Fibroblast of lung (primary cell): ENCODE measurements at regions not wholly inside any gene's neighbourhood (a gene's known extent, or its start where the extent isn't known, plus 50 kb on each side); places are given as distances from the start of the nearest gene placed in this dataset.

Source experiments
- DNase-seq, 2 donors: peaks; one replicate each; pipeline versions ENCODE4 v3.0.0 to v3.0.0-alpha.2; 2010; ENCODE audit warnings: low read depth in 2 of 2
- H2AFZ ChIP-seq: 2 replicates; pipeline ENCODE4 v1.5.1; 2012; ENCODE audit warnings: low read length, control low read depth, inconsistent platforms
- H3K27ac ChIP-seq: 2 replicates; pipeline ENCODE4 v1.5.1; 2011; ENCODE audit warnings: low read length, control low read depth; ENCODE audit not compliant: insufficient read depth
- H3K27me3 ChIP-seq: 2 replicates; pipeline ENCODE4 v1.5.1; 2011; ENCODE audit warnings: mild to moderate bottlenecking, low read length; ENCODE audit not compliant: control insufficient read depth, insufficient read depth
- H3K36me3 ChIP-seq: 2 replicates; pipeline ENCODE4 v1.5.1; 2011; ENCODE audit warnings: low read length; ENCODE audit not compliant: control insufficient read depth, insufficient read depth
- H3K4me1 ChIP-seq: 2 replicates; pipeline ENCODE4 v1.5.1; 2011; ENCODE audit warnings: low read length; ENCODE audit not compliant: control insufficient read depth, insufficient read depth; ENCODE audit errors: extremely low read depth
- H3K4me2 ChIP-seq: 2 replicates; pipeline ENCODE4 v1.5.1; 2011; ENCODE audit warnings: low read length, control low read depth; ENCODE audit not compliant: insufficient read depth; ENCODE audit errors: extremely low read depth
- H3K4me3 ChIP-seq, 4 experiments: fragments of 200-600 bp in 1 of 4; sonication (generic) in 1 of 4; replicated peaks in 1 of 4; 2 replicates each; pipeline ENCODE4 v1.5.1; 2011 to 2016; ENCODE audit warnings: low read length in 4 of 4, low read depth in 3 of 4, mild to moderate bottlenecking in 3 of 4, control low read depth in 2 of 4, inconsistent platforms in 1 of 4, mixed read lengths in 1 of 4; ENCODE audit not compliant: insufficient read depth in 1 of 4; ENCODE audit errors: control extremely low read depth in 1 of 4
- H3K79me2 ChIP-seq: 2 replicates; pipeline ENCODE4 v1.5.1; 2012; ENCODE audit warnings: mild to moderate bottlenecking, low read length, inconsistent platforms; ENCODE audit not compliant: control insufficient read depth, insufficient read depth
- H3K9ac ChIP-seq: 2 replicates; pipeline ENCODE4 v1.5.1; 2011; ENCODE audit warnings: mild to moderate bottlenecking, low read length, control low read depth; ENCODE audit not compliant: insufficient read depth
- H3K9me3 ChIP-seq: 2 replicates; pipeline ENCODE4 v1.5.1; 2012; ENCODE audit warnings: low read depth, low read length; ENCODE audit not compliant: control insufficient read depth, insufficient read depth
- H4K20me1 ChIP-seq: 2 replicates; pipeline ENCODE4 v1.5.1; 2011; ENCODE audit warnings: low read length; ENCODE audit not compliant: control insufficient read depth, insufficient read depth; ENCODE audit errors: extremely low read depth
- EZH2 ChIP-seq: IDR thresholded peaks from 2 replicates; pipeline ENCODE4 v1.5.1; 2012; ENCODE audit warnings: low read length, control low read depth, mild to moderate bottlenecking; ENCODE audit errors: missing control alignments
- TF ChIP-seq, protein P1 (sequence below), 2 donors: IDR thresholded peaks in 1 of 2; conservative IDR thresholded peaks in 1 of 2; 1 replicate in 1 of 2; 2 replicates in 1 of 2; pipeline ENCODE4 v1.5.1; 2011 to 2012; ENCODE audit warnings: low read length in 2 of 2, control low read depth in 1 of 2, inconsistent platforms in 1 of 2, low read depth in 1 of 2, mild to moderate bottlenecking in 1 of 2

DNA sequence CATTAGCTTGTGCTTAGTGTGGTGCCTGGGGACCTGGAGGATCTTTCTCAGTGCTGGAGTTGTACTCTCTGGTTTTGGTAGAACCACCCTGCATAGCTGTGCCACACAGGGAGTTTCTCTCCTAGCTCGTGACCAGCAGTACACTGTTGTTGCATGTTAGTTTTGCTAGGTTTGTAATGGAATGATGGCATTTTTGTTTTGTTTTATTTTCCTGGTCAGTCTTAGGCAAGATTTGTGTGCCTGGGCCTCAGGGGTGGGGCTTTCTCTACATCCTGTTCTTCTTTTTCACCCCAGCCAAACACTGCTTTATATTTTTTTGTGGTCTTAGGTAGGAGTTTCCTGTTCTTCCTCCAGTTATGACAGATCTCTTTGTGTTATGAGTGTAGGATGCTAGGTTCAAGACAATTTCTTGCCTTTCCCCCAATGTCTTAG, 534.5 kb upstream of the KCNMB2 start:
- no peak overlapping the region for H3K4me2 ChIP-seq

DNA sequence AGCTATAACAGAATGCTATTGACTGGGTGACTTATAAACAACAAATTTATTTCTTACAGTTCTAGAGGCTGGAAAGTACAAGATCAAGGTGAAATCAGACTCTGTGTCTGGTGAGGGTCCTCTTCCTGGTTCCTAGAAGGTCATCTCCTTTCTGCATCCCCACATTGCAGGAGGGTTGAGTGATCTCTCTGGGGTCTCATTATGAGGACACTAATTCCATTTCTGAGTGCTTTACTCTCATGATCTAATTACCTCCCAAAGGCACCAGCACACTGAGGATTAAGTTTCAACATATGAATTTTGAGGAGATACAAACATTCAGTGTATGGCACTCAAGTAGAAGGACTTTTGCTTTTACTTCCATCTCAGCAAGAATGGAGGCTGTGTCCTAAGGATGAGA, 534.1 kb upstream of the KCNMB2 start:
- TF ChIP-seq EZH2, result no peak
- TF ChIP-seq, protein P1, sequence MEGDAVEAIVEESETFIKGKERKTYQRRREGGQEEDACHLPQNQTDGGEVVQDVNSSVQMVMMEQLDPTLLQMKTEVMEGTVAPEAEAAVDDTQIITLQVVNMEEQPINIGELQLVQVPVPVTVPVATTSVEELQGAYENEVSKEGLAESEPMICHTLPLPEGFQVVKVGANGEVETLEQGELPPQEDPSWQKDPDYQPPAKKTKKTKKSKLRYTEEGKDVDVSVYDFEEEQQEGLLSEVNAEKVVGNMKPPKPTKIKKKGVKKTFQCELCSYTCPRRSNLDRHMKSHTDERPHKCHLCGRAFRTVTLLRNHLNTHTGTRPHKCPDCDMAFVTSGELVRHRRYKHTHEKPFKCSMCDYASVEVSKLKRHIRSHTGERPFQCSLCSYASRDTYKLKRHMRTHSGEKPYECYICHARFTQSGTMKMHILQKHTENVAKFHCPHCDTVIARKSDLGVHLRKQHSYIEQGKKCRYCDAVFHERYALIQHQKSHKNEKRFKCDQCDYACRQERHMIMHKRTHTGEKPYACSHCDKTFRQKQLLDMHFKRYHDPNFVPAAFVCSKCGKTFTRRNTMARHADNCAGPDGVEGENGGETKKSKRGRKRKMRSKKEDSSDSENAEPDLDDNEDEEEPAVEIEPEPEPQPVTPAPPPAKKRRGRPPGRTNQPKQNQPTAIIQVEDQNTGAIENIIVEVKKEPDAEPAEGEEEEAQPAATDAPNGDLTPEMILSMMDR (conservative IDR thresholded peaks at IDR 0.05 in 1 of 2, IDR thresholded peaks at IDR 0.05 in 1 of 2; ENCODE audit: low read depth in 1 of 2, low read length in 2 of 2), result no peak
- Histone ChIP-seq H3K27ac (no peak overlapping the region), H3K9me3 (no peaks in the 10 kb centered on the region), H3K4me2 (no peak overlapping the region), H3K79me2 (no peaks in the 10 kb centered on the region), H2AFZ (no peak overlapping the region), H3K4me3 (no peak overlapping the region), H3K27me3 (no peaks in the 10 kb centered on the region), H3K4me1 (no peaks in the 10 kb centered on the region), H4K20me1 (no peaks in the 10 kb centered on the region), H3K9ac (no peak overlapping the region), H3K36me3 (no peaks in the 10 kb centered on the region)
- DNase-seq, result no peak

More for the DNA sequence above, 534.5 kb upstream of the KCNMB2 start:
- H3K27me3 ChIP-seq, result no peaks in the 10 kb centered on the region
- no peaks in the 10 kb centered on the region for H3K36me3 ChIP-seq
- H3K4me3 ChIP-seq, result no peak overlapping the region
- H3K9me3 ChIP-seq, result no peaks in the 10 kb centered on the region
- no peak for DNase-seq
- H3K9ac ChIP-seq, result no peak overlapping the region
- no peaks in the 10 kb centered on the region for H3K79me2 ChIP-seq
- no peaks in the 10 kb centered on the region for H4K20me1 ChIP-seq
- TF ChIP-seq, protein P1 (conservative IDR thresholded peaks at IDR 0.05 in 1 of 2, IDR thresholded peaks at IDR 0.05 in 1 of 2; ENCODE audit: low read depth in 1 of 2, low read length in 2 of 2), result no peak
- TF ChIP-seq EZH2, result no peak
- no peak overlapping the region for H2AFZ ChIP-seq
- no peaks in the 10 kb centered on the region for H3K4me1 ChIP-seq
- H3K27ac ChIP-seq, result no peak overlapping the region

DNA sequence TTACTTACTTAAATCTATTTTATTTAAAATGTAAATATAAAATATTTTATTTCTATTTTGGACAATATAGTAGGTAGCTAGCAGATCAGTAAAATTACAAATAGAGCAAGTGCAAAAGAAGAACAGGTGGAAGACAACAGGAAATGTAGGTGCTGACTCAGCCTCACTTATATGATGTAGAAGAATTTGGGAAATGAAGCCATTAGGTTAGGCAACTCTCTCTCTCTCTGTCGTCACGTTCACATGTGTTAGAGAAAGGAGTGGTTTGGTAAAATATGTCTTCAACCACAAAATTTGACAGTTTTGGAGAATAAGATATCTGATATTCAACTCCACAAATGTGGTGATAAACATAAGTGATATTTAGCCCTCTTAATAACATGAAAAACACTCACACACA, 532.5 kb upstream of the KCNMB2 start:
- no peaks in the 10 kb centered on the region for H3K36me3 ChIP-seq
- peak in 1 of 2 donors; percentile 51 for DNase-seq
- TF ChIP-seq, protein P1 (conservative IDR thresholded peaks at IDR 0.05 in 1 of 2, IDR thresholded peaks at IDR 0.05 in 1 of 2; ENCODE audit: low read depth in 1 of 2, low read length in 2 of 2), result no peak
- TF ChIP-seq EZH2, result no peak
- no peak overlapping the region for H3K9ac ChIP-seq
- H4K20me1 ChIP-seq, result no peaks in the 10 kb centered on the region
- H3K27ac ChIP-seq, result no peak overlapping the region
- H3K9me3 ChIP-seq, result no peaks in the 10 kb centered on the region
- no peaks in the 10 kb centered on the region for H3K27me3 ChIP-seq
- H3K79me2 ChIP-seq, result no peaks in the 10 kb centered on the region
- H3K4me1 ChIP-seq, result no peaks in the 10 kb centered on the region
- H3K4me3 ChIP-seq, result no peak overlapping the region
- no peak overlapping the region for H2AFZ ChIP-seq
- H3K4me2 ChIP-seq, result no peak overlapping the region
